ENCODE measurements at regions not wholly inside any gene's neighbourhood (a gene's known extent, or its start where the extent isn't known, plus 50 kb on each side); places are given as distances from the start of the nearest gene placed in this dataset.

DNA sequence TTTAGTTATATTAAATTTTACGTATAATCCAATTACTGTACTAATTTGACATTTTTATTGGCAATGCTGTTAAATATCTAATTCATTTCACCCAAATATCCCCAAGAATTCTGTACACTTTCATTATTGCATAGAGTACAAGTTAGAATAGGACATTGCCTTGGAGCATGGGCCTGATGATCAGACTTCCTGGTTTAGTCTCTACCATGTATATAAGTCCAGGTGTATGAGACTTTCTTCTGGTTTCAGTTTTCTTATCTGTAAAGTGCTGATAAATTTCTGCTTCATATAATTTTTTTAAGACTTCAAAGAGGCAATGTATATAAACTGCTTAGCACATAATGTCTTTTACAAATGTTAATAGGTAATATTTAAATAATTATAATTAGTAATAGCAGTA is 179.4 kb downstream of the KLF12 start:
- no peaks in the 10 kb centered on the region for H3K9me3 ChIP-seq
- H3K27me3 ChIP-seq, result no peaks in the 10 kb centered on the region
- TF ChIP-seq, protein P1, sequence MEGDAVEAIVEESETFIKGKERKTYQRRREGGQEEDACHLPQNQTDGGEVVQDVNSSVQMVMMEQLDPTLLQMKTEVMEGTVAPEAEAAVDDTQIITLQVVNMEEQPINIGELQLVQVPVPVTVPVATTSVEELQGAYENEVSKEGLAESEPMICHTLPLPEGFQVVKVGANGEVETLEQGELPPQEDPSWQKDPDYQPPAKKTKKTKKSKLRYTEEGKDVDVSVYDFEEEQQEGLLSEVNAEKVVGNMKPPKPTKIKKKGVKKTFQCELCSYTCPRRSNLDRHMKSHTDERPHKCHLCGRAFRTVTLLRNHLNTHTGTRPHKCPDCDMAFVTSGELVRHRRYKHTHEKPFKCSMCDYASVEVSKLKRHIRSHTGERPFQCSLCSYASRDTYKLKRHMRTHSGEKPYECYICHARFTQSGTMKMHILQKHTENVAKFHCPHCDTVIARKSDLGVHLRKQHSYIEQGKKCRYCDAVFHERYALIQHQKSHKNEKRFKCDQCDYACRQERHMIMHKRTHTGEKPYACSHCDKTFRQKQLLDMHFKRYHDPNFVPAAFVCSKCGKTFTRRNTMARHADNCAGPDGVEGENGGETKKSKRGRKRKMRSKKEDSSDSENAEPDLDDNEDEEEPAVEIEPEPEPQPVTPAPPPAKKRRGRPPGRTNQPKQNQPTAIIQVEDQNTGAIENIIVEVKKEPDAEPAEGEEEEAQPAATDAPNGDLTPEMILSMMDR (IDR thresholded peaks at IDR 0.05), result no peak
- H3K9ac ChIP-seq (ENCODE audit: low read depth in 2 of 2, low read length in 2 of 2), result no peak overlapping the region
- intact Hi-C loops (cut with DNase I), result no loop called here
- H3K4me3 ChIP-seq, result no peak overlapping the region
- no peaks in the 10 kb centered on the region for H3K36me3 ChIP-seq
- DNase-seq, result no peak
- no peaks in the 10 kb centered on the region for H3K4me1 ChIP-seq
- H3K27ac ChIP-seq, result no peak overlapping the region

DNA sequence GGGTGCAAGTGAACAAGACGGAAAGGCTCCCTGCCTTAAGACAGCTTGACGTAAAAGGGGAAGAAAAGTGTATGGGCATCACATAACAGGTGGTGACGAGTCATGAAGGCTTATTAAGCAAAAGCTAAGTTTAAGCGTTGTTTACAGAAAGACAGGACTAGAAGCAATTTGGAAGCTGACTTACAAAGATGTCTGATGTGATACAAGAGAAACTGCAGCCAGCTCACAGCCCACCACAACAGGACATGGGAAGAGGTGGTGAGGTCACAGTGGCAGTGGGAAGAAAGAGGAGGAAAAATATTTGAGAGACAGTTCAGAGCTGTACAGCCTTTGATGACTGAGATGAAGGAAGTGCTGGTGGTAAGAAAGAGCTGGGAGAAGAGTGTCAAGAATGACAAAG is 181.6 kb downstream of the KLF12 start:
- H3K4me3 ChIP-seq, result no peak overlapping the region
- no peaks in the 10 kb centered on the region for H3K27me3 ChIP-seq
- no peaks in the 10 kb centered on the region for H3K4me1 ChIP-seq
- intact Hi-C loops (cut with DNase I), result no loop called here
- no peak overlapping the region for H3K27ac ChIP-seq
- H3K36me3 ChIP-seq, result no peaks in the 10 kb centered on the region
- no peak for DNase-seq
- no peak overlapping the region for H3K9ac ChIP-seq (ENCODE audit: low read depth in 2 of 2, low read length in 2 of 2)
- H3K9me3 ChIP-seq, result no peaks in the 10 kb centered on the region
- TF ChIP-seq, protein P1 (IDR thresholded peaks at IDR 0.05), result no peak

DNA sequence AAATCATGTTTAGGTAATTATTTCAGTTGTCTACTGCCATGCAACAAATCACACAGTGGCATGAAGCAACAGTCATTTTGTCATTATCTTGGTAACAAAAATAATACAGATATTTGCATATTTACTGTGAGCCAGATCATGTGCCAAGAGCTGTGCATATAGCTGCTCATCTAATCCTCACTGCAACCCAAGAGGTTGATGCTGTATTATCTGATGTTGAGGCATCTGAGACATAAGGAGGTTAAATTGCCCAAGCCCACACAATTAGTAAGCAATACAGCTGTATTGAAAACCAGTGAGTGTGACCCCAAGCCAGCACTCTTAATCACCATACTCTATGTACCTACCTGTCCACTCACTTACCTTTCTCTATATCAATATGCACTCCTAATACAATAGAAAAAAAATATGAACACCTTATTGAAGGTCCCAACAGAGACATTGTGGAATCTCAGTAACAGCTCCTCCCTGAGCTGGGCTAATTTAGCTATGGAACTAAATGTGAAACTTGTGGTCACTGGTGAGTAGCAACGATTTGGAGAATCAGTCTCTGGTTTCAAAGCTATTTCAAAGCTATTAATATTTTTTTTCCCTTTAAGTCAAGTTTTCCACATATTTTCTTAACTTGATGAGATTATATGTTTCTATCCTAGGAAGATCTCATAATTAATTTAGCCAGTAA is 185.2 kb downstream of the KLF12 start:
- TF ChIP-seq, protein P1 (IDR thresholded peaks at IDR 0.05), result no peak
- no peak overlapping the region for H3K27ac ChIP-seq
- H3K9me3 ChIP-seq, result no peaks in the 10 kb centered on the region
- intact Hi-C loops (cut with DNase I), result no loop called here
- no peaks in the 10 kb centered on the region for H3K27me3 ChIP-seq
- no peak overlapping the region for H3K9ac ChIP-seq (ENCODE audit: low read depth in 2 of 2, low read length in 2 of 2)
- H3K36me3 ChIP-seq, result no peaks in the 10 kb centered on the region
- no peak overlapping the region for H3K4me3 ChIP-seq
- no peaks in the 10 kb centered on the region for H3K4me1 ChIP-seq
- no peak for DNase-seq

DNA sequence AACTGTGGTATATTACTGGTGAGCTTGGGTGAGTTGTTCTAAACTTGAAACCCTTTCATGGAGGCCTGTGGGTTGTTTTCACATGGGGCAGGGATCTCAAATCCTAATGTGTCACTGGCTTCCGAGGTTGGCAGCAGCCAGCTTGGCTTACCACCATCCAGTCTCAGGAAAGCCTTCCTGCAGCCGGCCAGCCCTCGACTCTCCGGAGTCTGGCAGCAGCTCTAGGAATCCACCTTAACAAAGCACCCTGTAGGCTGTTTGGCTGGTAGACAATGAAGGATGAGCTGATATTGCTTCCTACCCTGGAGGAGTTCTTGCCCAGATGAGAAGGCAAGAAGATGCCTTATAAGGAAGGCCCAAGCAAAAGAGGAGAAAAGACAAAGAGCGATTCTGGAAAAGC is 188.3 kb downstream of the KLF12 start:
- no peak overlapping the region for H3K4me3 ChIP-seq
- no peak overlapping the region for H3K9ac ChIP-seq (ENCODE audit: low read depth in 2 of 2, low read length in 2 of 2)
- no peaks in the 10 kb centered on the region for H3K4me1 ChIP-seq
- intact Hi-C loops (cut with DNase I), result no loop called here
- no peaks in the 10 kb centered on the region for H3K27me3 ChIP-seq
- no peak for DNase-seq
- TF ChIP-seq, protein P1 (IDR thresholded peaks at IDR 0.05), result no peak
- no peaks in the 10 kb centered on the region for H3K9me3 ChIP-seq
- H3K36me3 ChIP-seq, result no peaks in the 10 kb centered on the region
- no peak overlapping the region for H3K27ac ChIP-seq

DNA sequence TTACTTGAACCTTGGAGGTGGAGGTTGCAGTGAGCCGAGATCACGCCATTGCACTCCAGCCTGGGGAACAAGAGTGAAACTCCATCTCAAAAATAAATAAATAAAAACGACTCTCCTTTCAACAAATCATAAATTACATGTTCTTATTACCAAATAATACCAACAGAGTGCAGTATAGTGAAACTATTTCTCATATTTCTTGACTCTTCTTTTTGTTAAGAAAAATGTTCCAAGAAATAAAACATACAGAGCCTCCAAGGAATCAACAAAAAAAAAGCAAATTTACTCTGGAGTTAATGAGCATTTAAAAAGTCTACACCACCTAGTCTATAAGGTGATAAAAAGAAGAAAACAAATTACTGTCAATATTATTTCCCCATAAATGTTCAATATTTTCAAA is 188.8 kb downstream of the KLF12 start:
- Histone ChIP-seq H3K4me1 (no peaks in the 10 kb centered on the region), H3K27me3 (no peaks in the 10 kb centered on the region), H3K9me3 (no peaks in the 10 kb centered on the region), H3K36me3 (no peaks in the 10 kb centered on the region), H3K9ac (ENCODE audit: low read depth in 2 of 2, low read length in 2 of 2) (no peak overlapping the region), H3K4me3 (no peak overlapping the region), H3K27ac (no peak overlapping the region)
- intact Hi-C loops (cut with DNase I), result no loop called here
- DNase-seq, result no peak
- TF ChIP-seq, protein P1 (IDR thresholded peaks at IDR 0.05), result no peak

Data from colonic mucosa (tissue), 4 donors.